BLaER1 treated with 17β-estradiol and CSF1 and Interleukin-3, amounts not matched to agents 10 nM and 100 nM (cell line): ENCODE measurements at regions not wholly inside any gene's neighbourhood (a gene's known extent, or its start where the extent isn't known, plus 50 kb on each side); places are given as distances from the start of the nearest gene placed in this dataset.

ENCODE experiments used
- H3K27ac ChIP-seq, 11 experiments: shearing (Covaris generic); formaldehyde crosslinking; 2 replicates each; pipeline ENCODE4 v1.8.1; 2022
- H3K27me3 ChIP-seq, 11 experiments: shearing (Covaris generic); formaldehyde crosslinking; 2 replicates each; pipeline ENCODE4 v1.8.1; 2022
- H3K36me3 ChIP-seq, 11 experiments: shearing (Covaris generic); formaldehyde crosslinking; 2 replicates each; pipeline ENCODE4 v1.8.1; 2022
- H3K4me1 ChIP-seq, 10 experiments: shearing (Covaris generic); formaldehyde crosslinking; 2 replicates each; pipeline ENCODE4 v1.8.1; 2022
- H3K4me2 ChIP-seq, 11 experiments: shearing (Covaris generic); formaldehyde crosslinking; 2 replicates each; pipeline ENCODE4 v1.8.1; 2022
- H3K4me3 ChIP-seq, 10 experiments: shearing (Covaris generic); formaldehyde crosslinking; 2 replicates each; pipeline ENCODE4 v1.8.1; 2022
- H3K9ac ChIP-seq, 11 experiments: shearing (Covaris generic); formaldehyde crosslinking; 2 replicates each; pipeline ENCODE4 v1.8.1; 2022
- H3K9me3 ChIP-seq, 11 experiments: shearing (Covaris generic); formaldehyde crosslinking; replicated peaks in 1 of 11; 2 replicates each; pipeline ENCODE4 v1.8.1; 2022
- H4K20me1 ChIP-seq, 11 experiments: shearing (Covaris generic); formaldehyde crosslinking; 2 replicates each; pipeline ENCODE4 v1.8.1; 2022
- Cebpa-rat ChIP-seq, 11 experiments: shearing (Covaris generic); IDR thresholded peaks; 2 replicates each; pipeline ENCODE4 v1.8.1; 2022

GRCh38 chr11:23257088-23257487 lies 396.8 kb upstream of the CCDC179 start:
- Histone ChIP-seq H3K27me3 (no peaks in the 10 kb centered on the region), H3K9ac (no peak overlapping the region), H3K9me3 (no peaks in the 10 kb centered on the region), H3K36me3 (no peaks in the 10 kb centered on the region), H3K4me3 (no peak overlapping the region), H3K27ac (no peak overlapping the region), H3K4me2 (no peak overlapping the region), H4K20me1 (no peaks in the 10 kb centered on the region), H3K4me1 (no peaks in the 10 kb centered on the region)
- TF ChIP-seq Cebpa-rat (IDR thresholded peaks at IDR 0.05), result no peak

GRCh38 chr11:23257556-23257955 lies 397.3 kb upstream of the CCDC179 start:
- no peaks in the 10 kb centered on the region for H3K4me1 ChIP-seq

GRCh38 chr11:23263466-23263865 lies 403.2 kb upstream of the CCDC179 start:
- TF ChIP-seq Cebpa-rat (IDR thresholded peaks at IDR 0.05), result no peak
- H3K9me3 ChIP-seq, result no peaks in the 10 kb centered on the region
- H4K20me1 ChIP-seq, result no peaks in the 10 kb centered on the region
- H3K4me3 ChIP-seq, result no peak overlapping the region
- no peak overlapping the region for H3K27ac ChIP-seq
- H3K4me2 ChIP-seq, result no peak overlapping the region
- no peaks in the 10 kb centered on the region for H3K4me1 ChIP-seq
- H3K9ac ChIP-seq, result no peak overlapping the region
- H3K27me3 ChIP-seq, result no peaks in the 10 kb centered on the region
- H3K36me3 ChIP-seq, result no peaks in the 10 kb centered on the region

More at GRCh38 chr11:23257556-23257955, 397.3 kb upstream of the CCDC179 start:
- H3K4me2 ChIP-seq, result no peak overlapping the region
- no peak overlapping the region for H3K27ac ChIP-seq
- TF ChIP-seq Cebpa-rat (IDR thresholded peaks at IDR 0.05), result no peak
- no peaks in the 10 kb centered on the region for H4K20me1 ChIP-seq
- no peak overlapping the region for H3K9ac ChIP-seq
- no peaks in the 10 kb centered on the region for H3K9me3 ChIP-seq
- no peaks in the 10 kb centered on the region for H3K36me3 ChIP-seq
- H3K27me3 ChIP-seq, result no peaks in the 10 kb centered on the region
- H3K4me3 ChIP-seq, result no peak overlapping the region

GRCh38 chr11:23272095-23272494 lies 411.8 kb upstream of the CCDC179 start:
- H3K4me1 ChIP-seq, result no peaks in the 10 kb centered on the region
- TF ChIP-seq Cebpa-rat (IDR thresholded peaks at IDR 0.05), result no peak
- H3K9me3 ChIP-seq, result no peaks in the 10 kb centered on the region
- H3K4me3 ChIP-seq, result no peak overlapping the region
- H3K9ac ChIP-seq, result no peak overlapping the region
- H4K20me1 ChIP-seq, result no peaks in the 10 kb centered on the region
- no peaks in the 10 kb centered on the region for H3K27me3 ChIP-seq
- no peaks in the 10 kb centered on the region for H3K36me3 ChIP-seq
- no peak overlapping the region for H3K4me2 ChIP-seq
- H3K27ac ChIP-seq, result no peak overlapping the region

- no peak overlapping the region for H3K4me3 ChIP-seq
- H4K20me1 ChIP-seq, result no peaks in the 10 kb centered on the region
- no peak overlapping the region for H3K4me2 ChIP-seq
- H3K9ac ChIP-seq, result no peak overlapping the region
- no peak for TF ChIP-seq Cebpa-rat (IDR thresholded peaks at IDR 0.05)
- H3K27me3 ChIP-seq, result no peaks in the 10 kb centered on the region
- H3K27ac ChIP-seq, result no peak overlapping the region
- H3K9me3 ChIP-seq, result no peaks in the 10 kb centered on the region
- no peaks in the 10 kb centered on the region for H3K4me1 ChIP-seq
- H3K36me3 ChIP-seq, result no peaks in the 10 kb centered on the region
Measured at GRCh38 chr11:23278121-23278520, 417.8 kb upstream of the CCDC179 start.

- no peak overlapping the region for H3K4me2 ChIP-seq
- no peaks in the 10 kb centered on the region for H3K27me3 ChIP-seq
- H3K4me1 ChIP-seq, result no peaks in the 10 kb centered on the region
- H3K9me3 ChIP-seq, result no peaks in the 10 kb centered on the region
- H3K4me3 ChIP-seq, result no peak overlapping the region
- no peaks in the 10 kb centered on the region for H3K36me3 ChIP-seq
- no peaks in the 10 kb centered on the region for H4K20me1 ChIP-seq
- H3K27ac ChIP-seq, result no peak overlapping the region
- H3K9ac ChIP-seq, result no peak overlapping the region
- no peak for TF ChIP-seq Cebpa-rat (IDR thresholded peaks at IDR 0.05)
Measured at GRCh38 chr11:23280088-23280487, 419.8 kb upstream of the CCDC179 start.

GRCh38 chr11:23283666-23284065 lies 423.4 kb upstream of the CCDC179 start:
- Histone ChIP-seq H3K4me3 (no peak overlapping the region), H3K9me3 (no peaks in the 10 kb centered on the region), H3K4me2 (no peak overlapping the region), H4K20me1 (no peaks in the 10 kb centered on the region), H3K9ac (no peak overlapping the region), H3K36me3 (no peaks in the 10 kb centered on the region), H3K4me1 (no peaks in the 10 kb centered on the region), H3K27ac (no peak overlapping the region), H3K27me3 (no peaks in the 10 kb centered on the region)
- TF ChIP-seq Cebpa-rat (IDR thresholded peaks at IDR 0.05), result no peak

- H3K9ac ChIP-seq, result no peak overlapping the region
- H3K4me3 ChIP-seq, result no peak overlapping the region
- H3K36me3 ChIP-seq, result no peaks in the 10 kb centered on the region
- no peak overlapping the region for H3K27ac ChIP-seq
- no peak overlapping the region for H3K4me2 ChIP-seq
- H3K27me3 ChIP-seq, result no peaks in the 10 kb centered on the region
- no peaks in the 10 kb centered on the region for H3K9me3 ChIP-seq
- H4K20me1 ChIP-seq, result no peaks in the 10 kb centered on the region
- no peaks in the 10 kb centered on the region for H3K4me1 ChIP-seq
- TF ChIP-seq Cebpa-rat (IDR thresholded peaks at IDR 0.05), result no peak
Measured at GRCh38 chr11:23284631-23285030, 424.4 kb upstream of the CCDC179 start.

GRCh38 chr11:23288003-23288783 lies 427.9 kb upstream of the CCDC179 start:
- Histone ChIP-seq H3K9me3 (no peaks in the 10 kb centered on the region), H3K9ac (no peak overlapping the region), H3K27me3 (no peaks in the 10 kb centered on the region), H4K20me1 (no peaks in the 10 kb centered on the region), H3K4me3 (no peak overlapping the region), H3K27ac (no peak overlapping the region), H3K4me1 (no peaks in the 10 kb centered on the region), H3K36me3 (no peaks in the 10 kb centered on the region), H3K4me2 (no peak overlapping the region)
- TF ChIP-seq Cebpa-rat (IDR thresholded peaks at IDR 0.05), result no peak

GRCh38 chr11:23295241-23295640 lies 435.0 kb upstream of the CCDC179 start:
- Histone ChIP-seq H3K9me3 (no peaks in the 10 kb centered on the region), H3K9ac (no peak overlapping the region), H4K20me1 (no peaks in the 10 kb centered on the region), H3K4me1 (no peaks in the 10 kb centered on the region), H3K4me3 (no peak overlapping the region), H3K27ac (no peak overlapping the region), H3K36me3 (no peaks in the 10 kb centered on the region), H3K27me3 (no peaks in the 10 kb centered on the region), H3K4me2 (no peak overlapping the region)
- no peak for TF ChIP-seq Cebpa-rat (IDR thresholded peaks at IDR 0.05)
